ENCODE measurements at regions not wholly inside any gene's neighbourhood (a gene's known extent, or its start where the extent isn't known, plus 50 kb on each side); places are given as distances from the start of the nearest gene placed in this dataset.

GRCh38 chr7:18200266-18200665 lies 172.6 kb upstream of the PRPS1L1 start:
- H3K36me3 ChIP-seq (ENCODE audit: control insufficient read depth in 2 of 2, extremely low read depth in 1 of 2, insufficient read depth in 2 of 2, low read length in 2 of 2) = no peaks in the 10 kb centered on the region
- no peak for FAIRE-seq
- no peaks in the 10 kb centered on the region for H3K27me3 ChIP-seq (ENCODE audit: control insufficient read depth in 2 of 2, insufficient read depth in 2 of 2, low read length in 2 of 2)
- dilution Hi-C loops (cut with MboI; ENCODE audit: extremely low pct_ligation_motif_present, low sequenced_read_pairs) (no loop called here), intact Hi-C loops (cut with micrococcal nuclease) (no loop called here)
- H3K4me1 ChIP-seq (ENCODE audit: control insufficient read depth, extremely low read depth, insufficient read depth, low read length) = no peaks in the 10 kb centered on the region
- no peaks in the 10 kb centered on the region for H3K9me1 ChIP-seq (replicated peaks; ENCODE audit: control insufficient read depth, extremely low read depth, insufficient read depth, low read length)
- no peak overlapping the region for H3K9ac ChIP-seq (replicated peaks; ENCODE audit: extremely low read depth, insufficient read depth, low read length)
- TF ChIP-seq FOS (IDR thresholded peaks at IDR 0.05; ENCODE audit: borderline replicate concordance, insufficient read depth, low read length) = no peak
- TF ChIP-seq EZH2 (IDR thresholded peaks at IDR 0.05; ENCODE audit: borderline replicate concordance, low read depth, low read length, severe bottlenecking) = no peak
- TF ChIP-seq, protein P1, sequence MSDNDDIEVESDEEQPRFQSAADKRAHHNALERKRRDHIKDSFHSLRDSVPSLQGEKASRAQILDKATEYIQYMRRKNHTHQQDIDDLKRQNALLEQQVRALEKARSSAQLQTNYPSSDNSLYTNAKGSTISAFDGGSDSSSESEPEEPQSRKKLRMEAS (IDR thresholded peaks at IDR 0.05; ENCODE audit: insufficient read depth, insufficient read length) = no peak
- BruUV-seq (replicated peaks) = no TSS peak
- no peak overlapping the region for H3K4me3 ChIP-seq (replicated peaks in 1 of 3; ENCODE audit: insufficient read depth in 1 of 3, low read depth in 1 of 3, low read length in 3 of 3)
- H3K4me2 ChIP-seq (ENCODE audit: insufficient read depth, low read length) = no peak overlapping the region
- no peaks in the 10 kb centered on the region for H4K20me1 ChIP-seq (replicated peaks; ENCODE audit: control insufficient read depth, extremely low read depth, insufficient read depth, low read length)
- POLR2A ChIA-PET = interaction anchor here (0.7 kb wide), 1 partner anchor 14 kb away, joined by 3 read pairs; no protein-coding TSS in a partner anchor
- H3K9me3 ChIP-seq (replicated peaks; ENCODE audit: control insufficient read depth, insufficient read depth, low read length) = no peaks in the 10 kb centered on the region
- H2AFZ ChIP-seq (ENCODE audit: low read depth, low read length) = no peak overlapping the region
- DNase-seq (ENCODE audit: low read depth, low spot score) = no peak
- no peak overlapping the region for H3K27ac ChIP-seq (ENCODE audit: insufficient read depth, low read depth, low read length)
- CTCF ChIA-PET = interaction anchor here (1.2 to 1.7 kb wide), 4 partner anchors 11 to 46 kb away, joined by 3 to 4 read pairs (median 3); no protein-coding TSS in a partner anchor
- H3K79me2 ChIP-seq (ENCODE audit: control insufficient read depth, insufficient read depth, low read length) = no peaks in the 10 kb centered on the region

GRCh38 chr7:18200855-18201254 lies 173.2 kb upstream of the PRPS1L1 start:
- no TSS peak for BruUV-seq (replicated peaks)
- no peaks in the 10 kb centered on the region for H3K4me1 ChIP-seq (ENCODE audit: control insufficient read depth, extremely low read depth, insufficient read depth, low read length)
- dilution Hi-C loops (cut with MboI; ENCODE audit: extremely low pct_ligation_motif_present, low sequenced_read_pairs) (no loop called here), intact Hi-C loops (cut with micrococcal nuclease) (no loop called here)
- ChIA-PET CTCF (interaction anchor here (1.2 to 1.7 kb wide), 4 partner anchors 10 to 45 kb away, joined by 3 to 4 read pairs (median 3); no protein-coding TSS in a partner anchor), POLR2A (no interaction called here)
- DNase-seq (ENCODE audit: low read depth, low spot score) (no peak), FAIRE-seq (no peak)
- no peaks in the 10 kb centered on the region for H3K9me3 ChIP-seq (replicated peaks; ENCODE audit: control insufficient read depth, insufficient read depth, low read length)
- no peak overlapping the region for H3K9ac ChIP-seq (replicated peaks; ENCODE audit: extremely low read depth, insufficient read depth, low read length)
- H2AFZ ChIP-seq (ENCODE audit: low read depth, low read length) = no peak overlapping the region
- H3K4me2 ChIP-seq (ENCODE audit: insufficient read depth, low read length) = no peak overlapping the region
- no peaks in the 10 kb centered on the region for H4K20me1 ChIP-seq (replicated peaks; ENCODE audit: control insufficient read depth, extremely low read depth, insufficient read depth, low read length)
- H3K36me3 ChIP-seq (ENCODE audit: control insufficient read depth in 2 of 2, extremely low read depth in 1 of 2, insufficient read depth in 2 of 2, low read length in 2 of 2) = no peaks in the 10 kb centered on the region
- no peaks in the 10 kb centered on the region for H3K9me1 ChIP-seq (replicated peaks; ENCODE audit: control insufficient read depth, extremely low read depth, insufficient read depth, low read length)
- TF ChIP-seq JUN (IDR thresholded peaks at IDR 0.05; ENCODE audit: borderline replicate concordance, insufficient read depth, insufficient read length, low read depth) = no peak
- no peaks in the 10 kb centered on the region for H3K79me2 ChIP-seq (ENCODE audit: control insufficient read depth, insufficient read depth, low read length)
- H3K4me3 ChIP-seq (replicated peaks in 1 of 3; ENCODE audit: insufficient read depth in 1 of 3, low read depth in 1 of 3, low read length in 3 of 3) = no peak overlapping the region
- H3K27me3 ChIP-seq (ENCODE audit: control insufficient read depth in 2 of 2, insufficient read depth in 2 of 2, low read length in 2 of 2) = no peaks in the 10 kb centered on the region
- H3K27ac ChIP-seq (ENCODE audit: insufficient read depth, low read depth, low read length) = no peak overlapping the region

All from endothelial cell of umbilical vein (primary cell).